ENCODE measurements at regions not wholly inside any gene's neighbourhood (a gene's known extent, or its start where the extent isn't known, plus 50 kb on each side); places are given as distances from the start of the nearest gene placed in this dataset.
"Not testable (repeated sequence)": the region's sequence is repeated elsewhere in the genome, so short reads cannot be mapped to it uniquely, and the experiment has no call there.

- DNase-seq: no peak
Measured at GRCh38 chr4:158313566-158313965, 103.3 kb downstream of the TMEM144 start.

GRCh38 chr4:158314756-158315487 is 104.6 kb downstream of the TMEM144 start:
- DNase-seq: no peak

- no peak for DNase-seq
Measured at GRCh38 chr4:158315706-158316105, 105.4 kb downstream of the TMEM144 start.

GRCh38 chr4:158316264-158316663 is 106.0 kb downstream of the TMEM144 start:
- no peak for DNase-seq

GRCh38 chr4:158319880-158320279 is 109.6 kb downstream of the TMEM144 start:
- no peak for DNase-seq

GRCh38 chr4:158322109-158322508 is 111.8 kb downstream of the TMEM144 start:
- DNase-seq: no peak

- DNase-seq: no peak
Measured at GRCh38 chr4:158327525-158327924, 117.2 kb downstream of the TMEM144 start.

GRCh38 chr4:158331863-158332262 is 121.6 kb downstream of the TMEM144 start:
- DNase-seq: no peak

- DNase-seq: no peak
Measured at GRCh38 chr4:158333820-158334219, 123.5 kb downstream of the TMEM144 start.

GRCh38 chr4:158341896-158342295 is 131.6 kb downstream of the TMEM144 start:
- no peak for DNase-seq

- no peak for DNase-seq
Measured at GRCh38 chr4:158346576-158346975, 136.3 kb downstream of the TMEM144 start.

GRCh38 chr4:158347556-158347955 is 137.3 kb downstream of the TMEM144 start:
- no peak for DNase-seq

- no peak for DNase-seq
Measured at GRCh38 chr4:158350161-158350560, 139.9 kb downstream of the TMEM144 start.

GRCh38 chr4:158353541-158354304 is 143.4 kb downstream of the TMEM144 start:
- no peak for DNase-seq

GRCh38 chr4:158356301-158356700 is 146.0 kb downstream of the TMEM144 start:
- DNase-seq: no peak

- not testable (repeated sequence) for DNase-seq
Measured at GRCh38 chr4:158367932-158368441, 153.7 kb upstream of the RXFP1 start.

GRCh38 chr4:158371158-158371557 is 150.5 kb upstream of the RXFP1 start:
- DNase-seq: no peak

GRCh38 chr4:158374318-158374717 is 147.4 kb upstream of the RXFP1 start:
- no peak for DNase-seq

GRCh38 chr4:158376106-158376840 is 145.4 kb upstream of the RXFP1 start:
- DNase-seq: no peak

- no peak for DNase-seq
Measured at GRCh38 chr4:158384414-158384813, 137.3 kb upstream of the RXFP1 start.

- DNase-seq: no peak
Measured at GRCh38 chr4:158395343-158395742, 126.3 kb upstream of the RXFP1 start.

- no peak for DNase-seq
Measured at GRCh38 chr4:158395889-158396288, 125.8 kb upstream of the RXFP1 start.

- no peak for DNase-seq
Measured at GRCh38 chr4:158397781-158398180, 123.9 kb upstream of the RXFP1 start.

Data from GDM1 (cell line).